ENCODE measurements at regions not wholly inside any gene's neighbourhood (a gene's known extent, or its start where the extent isn't known, plus 50 kb on each side); places are given as distances from the start of the nearest gene placed in this dataset.
"Not testable (repeated sequence)": the region's sequence is repeated elsewhere in the genome, so short reads cannot be mapped to it uniquely, and the experiment has no call there.

DNA sequence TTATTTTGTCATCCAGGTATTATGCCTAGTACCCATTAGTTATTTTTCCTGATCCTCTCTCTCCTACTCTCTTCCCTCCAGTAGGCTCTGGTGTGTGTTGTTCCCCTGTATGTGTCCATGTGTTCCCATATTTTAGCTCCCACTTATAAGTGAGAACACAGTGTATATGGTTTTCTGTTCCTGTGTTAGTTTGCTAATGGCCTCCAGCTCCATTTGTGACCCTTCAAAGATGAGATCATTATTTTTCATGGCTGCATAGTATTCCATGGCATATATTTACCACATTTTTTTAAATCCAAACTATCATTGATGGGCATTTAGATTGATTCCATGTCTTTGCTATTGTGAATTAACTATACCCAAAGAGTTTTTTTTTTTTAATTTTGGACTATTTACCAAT is 1675.7 kb upstream of the B3GALT2 start:
- Mint-ChIP-seq H3K9me3 (no peaks in the 10 kb centered on the region), H3K27ac (no peak overlapping the region), H3K27me3 (no peaks in the 10 kb centered on the region), H3K4me3 (no peak overlapping the region), H3K4me1 (no peaks in the 10 kb centered on the region)
- no peak for ATAC-seq
- no peak for DNase-seq

DNA sequence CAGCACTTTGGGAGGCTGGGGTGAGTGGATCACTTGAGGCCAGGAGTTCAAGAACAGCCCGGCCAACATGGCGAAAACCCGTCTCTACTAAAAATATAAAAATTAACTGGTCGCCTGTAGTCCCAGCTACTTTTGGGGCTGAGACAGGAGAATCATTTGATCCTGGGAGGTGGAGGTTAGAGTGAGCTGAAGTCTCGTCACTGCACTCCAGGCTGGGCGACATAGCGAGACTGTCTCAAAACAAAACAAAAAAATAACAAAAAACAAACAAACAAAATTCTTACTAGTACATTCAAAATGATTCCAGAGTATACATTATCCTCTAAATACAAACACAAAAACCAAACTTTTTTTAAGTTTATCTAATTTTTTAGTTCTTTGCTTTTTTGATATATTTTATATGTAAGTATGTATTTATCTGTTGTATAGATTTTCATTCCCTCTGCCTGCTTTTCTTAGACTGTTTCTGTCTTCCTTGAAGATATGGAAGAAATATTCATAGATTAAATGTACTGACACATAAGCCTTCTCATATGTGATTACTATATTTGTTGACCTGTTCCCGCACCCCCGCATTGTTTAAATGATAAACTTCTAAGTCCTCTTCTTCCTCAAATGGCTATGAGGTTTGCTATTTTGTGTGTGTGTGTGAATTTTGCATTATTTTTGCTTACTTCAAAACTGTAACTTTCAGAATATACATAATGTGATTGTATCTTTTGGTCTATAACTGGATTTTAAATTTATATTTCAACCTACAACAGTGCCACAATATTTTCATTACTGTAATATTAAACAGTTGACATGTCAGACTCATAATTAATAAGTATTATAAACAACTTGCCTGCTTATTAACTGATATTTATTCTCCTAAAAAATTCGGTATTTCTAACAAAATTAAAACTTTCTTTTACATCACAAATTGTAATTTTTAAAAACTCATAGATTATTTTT is 1674.1 kb upstream of the B3GALT2 start:
- Mint-ChIP-seq H3K9me3 (no peaks in the 10 kb centered on the region), H3K27ac (no peak overlapping the region), H3K4me1 (no peaks in the 10 kb centered on the region), H3K4me3 (no peak overlapping the region), H3K27me3 (no peaks in the 10 kb centered on the region)
- no peak for ATAC-seq
- no peak for DNase-seq

DNA sequence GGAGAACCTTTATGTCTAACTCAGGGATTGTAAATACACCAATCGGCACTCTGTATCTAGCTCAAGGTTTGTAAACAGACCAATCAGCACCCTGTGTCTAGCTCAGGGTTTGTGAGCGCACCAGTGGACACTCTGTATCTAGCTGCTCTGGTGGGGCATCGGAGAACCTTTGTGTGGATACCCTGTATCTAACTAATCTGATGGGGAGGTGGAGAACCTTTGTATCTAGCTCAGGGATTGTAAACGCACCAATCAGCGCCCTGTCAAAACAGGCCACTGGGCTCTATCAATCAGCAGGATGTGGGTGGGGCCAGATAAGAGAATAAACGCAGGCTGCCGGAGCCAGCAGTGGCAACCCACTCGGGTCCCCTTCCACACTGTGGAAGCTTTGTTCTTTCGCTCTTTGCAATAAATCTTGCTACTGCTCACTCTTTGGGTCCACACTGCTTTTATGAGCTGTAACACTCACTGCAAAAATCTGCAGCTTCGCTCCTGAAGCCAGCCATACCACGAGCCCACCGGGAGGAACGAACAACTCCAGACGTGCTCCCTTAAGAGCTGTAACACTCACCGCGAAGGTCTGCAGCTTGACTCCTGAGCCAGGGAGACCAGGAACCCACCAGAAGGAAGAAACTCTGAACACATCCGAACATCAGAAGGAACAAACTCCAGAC is 1673.2 kb upstream of the B3GALT2 start:
- not testable (repeated sequence) for ATAC-seq, H3K27ac Mint-ChIP-seq, DNase-seq, H3K4me3 Mint-ChIP-seq, H3K27me3 Mint-ChIP-seq, H3K9me3 Mint-ChIP-seq, H3K4me1 Mint-ChIP-seq

DNA sequence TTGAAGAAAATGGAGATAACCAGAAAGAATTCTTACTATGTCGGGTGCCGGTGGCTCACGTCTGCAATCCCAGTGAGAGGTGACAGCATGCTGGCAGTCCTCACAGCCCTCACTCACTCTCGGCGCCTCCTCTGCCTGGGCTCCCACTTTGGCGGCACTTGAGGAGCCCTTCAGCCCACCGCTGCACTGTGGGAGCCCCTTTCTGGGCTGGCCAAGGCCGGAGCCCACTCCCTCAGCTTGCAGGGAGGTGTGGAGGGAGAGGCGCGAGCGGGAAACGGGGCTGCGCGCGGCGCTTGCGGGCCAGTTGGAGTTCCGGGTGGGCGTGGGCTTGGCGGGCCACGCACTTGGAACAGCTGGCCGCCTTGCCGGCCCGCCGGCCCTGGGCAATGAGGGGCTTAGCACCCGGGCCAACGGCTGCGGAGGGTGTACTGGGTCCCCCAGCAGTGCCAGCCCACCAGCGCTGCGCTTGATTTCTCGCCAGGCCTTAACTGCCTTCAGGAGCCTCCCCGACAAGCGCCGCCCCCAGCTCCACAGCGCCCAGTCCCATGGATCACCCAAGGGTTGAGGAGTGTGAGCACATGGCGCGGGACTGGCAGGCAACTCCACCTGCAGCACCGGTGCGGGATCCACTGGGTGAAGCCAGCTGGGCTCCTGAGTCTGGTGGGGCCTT is 1672.5 kb upstream of the B3GALT2 start:
- DNase-seq, H3K9me3 Mint-ChIP-seq, H3K4me1 Mint-ChIP-seq, H3K4me3 Mint-ChIP-seq, H3K27me3 Mint-ChIP-seq, H3K27ac Mint-ChIP-seq: not testable (repeated sequence)
- ATAC-seq: peak; percentile 20

DNA sequence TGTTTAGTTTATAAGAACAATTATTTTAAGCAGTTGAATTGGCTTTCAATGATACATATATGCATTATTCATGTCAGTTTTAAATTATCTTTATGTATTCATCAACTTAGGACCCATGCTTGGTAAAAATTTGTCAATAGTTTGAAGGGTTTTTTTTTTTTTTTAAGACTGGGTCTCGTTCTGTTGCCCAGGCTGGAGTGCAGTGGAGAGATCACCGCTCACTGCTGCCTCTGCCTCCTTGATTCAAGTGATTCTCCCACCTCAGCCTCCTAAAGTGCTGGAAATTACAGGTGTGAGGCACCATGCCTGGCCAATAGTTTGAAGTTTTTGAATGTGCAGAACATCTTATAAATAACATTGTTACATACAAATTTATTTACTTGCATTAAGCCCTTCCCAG is 1671.0 kb upstream of the B3GALT2 start:
- Mint-ChIP-seq H3K27me3 (no peaks in the 10 kb centered on the region), H3K4me1 (no peaks in the 10 kb centered on the region), H3K27ac (no peak overlapping the region), H3K9me3 (no peaks in the 10 kb centered on the region), H3K4me3 (no peak overlapping the region)
- no peak for DNase-seq
- ATAC-seq: no peak

DNA sequence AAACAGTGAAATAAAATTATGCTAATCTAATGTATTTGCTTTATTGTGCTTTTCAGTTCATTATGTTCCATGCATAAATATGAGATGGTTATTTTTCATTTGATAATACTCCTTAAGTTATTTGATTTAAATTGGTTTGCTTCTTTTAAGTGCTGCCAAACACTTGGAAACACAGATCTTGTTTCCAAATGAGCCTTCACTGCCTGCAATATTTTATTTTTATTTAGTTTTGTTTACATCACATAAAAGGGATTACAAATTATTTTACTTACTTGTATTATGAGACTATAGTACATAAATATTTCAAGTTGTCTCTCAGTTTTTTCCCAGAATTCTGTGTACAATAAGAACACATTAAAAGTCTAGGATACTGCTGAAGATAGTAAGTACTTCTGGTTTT is 1662.4 kb upstream of the B3GALT2 start:
- Mint-ChIP-seq H3K27ac (no peak overlapping the region), H3K27me3 (no peaks in the 10 kb centered on the region), H3K4me3 (no peak overlapping the region), H3K4me1 (no peaks in the 10 kb centered on the region), H3K9me3 (no peaks in the 10 kb centered on the region)
- no peak for DNase-seq
- ATAC-seq: no peak

DNA sequence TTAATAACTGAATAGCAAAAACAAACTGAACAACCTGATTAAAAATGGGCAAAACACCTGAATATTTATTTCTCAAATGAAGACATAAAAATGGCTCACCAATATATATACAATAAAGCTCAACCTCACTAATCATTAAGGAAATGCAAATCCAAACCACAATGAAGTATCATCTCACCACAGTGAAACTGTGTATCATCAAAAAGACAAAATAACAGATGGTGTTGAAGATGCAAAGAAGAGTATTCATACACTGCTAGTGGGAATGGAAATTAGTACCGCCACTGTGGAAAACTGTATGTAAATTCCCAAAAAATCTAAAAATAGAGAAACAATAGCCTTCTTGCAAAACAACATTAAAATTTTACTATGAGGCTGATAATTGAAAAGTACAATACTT is 1660.1 kb upstream of the B3GALT2 start:
- Mint-ChIP-seq H3K4me3 (no peak overlapping the region), H3K27ac (no peak overlapping the region), H3K9me3 (no peaks in the 10 kb centered on the region), H3K4me1 (no peaks in the 10 kb centered on the region), H3K27me3 (no peaks in the 10 kb centered on the region)
- DNase-seq (no peak), ATAC-seq (no peak)

DNA sequence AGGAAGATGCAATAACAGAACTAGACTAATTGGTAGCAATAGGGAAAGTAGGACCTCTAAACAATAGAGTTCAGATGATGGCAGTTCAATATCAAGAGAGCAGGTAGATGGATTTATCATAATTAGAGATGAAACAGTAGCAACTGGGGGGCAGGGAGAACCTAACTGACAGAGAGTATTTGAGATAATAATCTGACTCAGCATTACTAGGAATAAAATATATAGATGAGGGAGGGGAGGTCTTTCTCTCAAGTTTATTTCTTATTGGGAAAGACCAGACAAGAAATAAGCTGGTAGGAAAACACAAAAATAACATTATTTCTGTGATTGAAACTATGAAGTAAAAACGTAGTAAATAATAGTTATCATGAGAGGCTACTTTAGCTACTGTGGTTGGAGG is 1656.7 kb upstream of the B3GALT2 start:
- H3K9me3 Mint-ChIP-seq: no peaks in the 10 kb centered on the region
- no peak overlapping the region for H3K27ac Mint-ChIP-seq
- H3K27me3 Mint-ChIP-seq: no peaks in the 10 kb centered on the region
- DNase-seq: no peak
- ATAC-seq: no peak
- H3K4me1 Mint-ChIP-seq: no peaks in the 10 kb centered on the region
- no peak overlapping the region for H3K4me3 Mint-ChIP-seq

DNA sequence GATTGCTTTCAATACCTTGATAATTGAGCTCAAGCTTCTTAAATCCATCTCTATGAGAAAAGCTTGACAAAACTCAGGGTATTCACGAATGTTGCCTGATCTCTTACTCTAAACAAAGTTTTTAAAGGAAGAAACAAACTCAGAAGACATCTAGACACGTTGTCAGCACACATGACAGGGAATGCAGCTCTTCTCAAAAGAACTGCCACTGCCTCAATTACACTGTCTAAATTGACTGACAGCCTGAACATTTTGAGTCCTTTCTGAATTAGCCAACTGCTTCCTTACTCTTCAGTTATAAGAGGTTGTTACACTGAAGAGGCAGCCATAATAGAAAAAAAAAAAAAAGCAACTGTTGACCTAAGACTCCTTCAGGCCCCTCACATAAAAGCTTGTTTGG is 1646.7 kb upstream of the B3GALT2 start:
- DNase-seq: no peak
- Mint-ChIP-seq H3K4me1 (no peaks in the 10 kb centered on the region), H3K27ac (no peak overlapping the region), H3K9me3 (no peaks in the 10 kb centered on the region), H3K4me3 (no peak overlapping the region), H3K27me3 (no peaks in the 10 kb centered on the region)
- no peak for ATAC-seq

DNA sequence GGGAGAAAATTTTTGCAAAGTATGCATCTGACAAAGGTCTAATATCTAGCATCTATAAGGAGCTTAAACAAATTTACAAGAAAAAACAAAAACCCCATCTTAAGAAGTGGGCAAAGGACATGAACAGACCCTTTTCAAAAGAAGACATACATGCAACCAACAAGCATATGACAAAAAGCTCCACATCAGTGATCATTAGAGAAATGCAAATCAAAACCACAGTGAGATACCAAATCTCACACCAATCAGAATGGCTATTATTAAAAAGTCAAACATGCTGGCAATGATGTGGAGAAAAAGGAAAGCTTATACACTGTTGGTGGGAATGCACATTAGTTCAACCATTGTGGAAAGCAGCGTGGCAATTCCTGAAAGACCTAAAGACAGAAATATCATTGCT is 1645.2 kb upstream of the B3GALT2 start:
- not testable (repeated sequence) for ATAC-seq, H3K4me1 Mint-ChIP-seq, H3K4me3 Mint-ChIP-seq, H3K9me3 Mint-ChIP-seq, DNase-seq, H3K27ac Mint-ChIP-seq, H3K27me3 Mint-ChIP-seq

DNA sequence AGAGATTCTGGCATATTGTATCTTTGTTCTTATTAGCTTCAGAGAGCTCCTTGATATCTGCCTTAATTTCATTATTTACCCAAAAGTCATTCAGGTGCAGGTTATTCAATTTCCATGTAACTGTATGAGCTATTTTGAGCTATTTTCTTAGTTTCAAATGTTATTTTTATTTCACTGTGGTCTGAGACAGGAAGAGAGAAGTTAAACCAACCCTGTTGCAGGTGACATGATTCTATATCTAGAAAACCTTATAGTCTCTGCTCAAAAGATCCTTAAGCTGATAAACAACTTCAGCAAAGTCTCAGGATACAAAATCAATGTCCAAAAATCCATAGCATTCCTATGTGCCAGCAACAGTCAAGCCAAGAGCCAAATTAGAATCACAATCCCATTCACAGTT is 1644.0 kb upstream of the B3GALT2 start:
- Mint-ChIP-seq H3K27me3 (no peaks in the 10 kb centered on the region), H3K27ac (no peak overlapping the region), H3K9me3 (no peaks in the 10 kb centered on the region), H3K4me3 (no peak overlapping the region), H3K4me1 (no peaks in the 10 kb centered on the region)
- DNase-seq: no peak
- no peak for ATAC-seq

DNA sequence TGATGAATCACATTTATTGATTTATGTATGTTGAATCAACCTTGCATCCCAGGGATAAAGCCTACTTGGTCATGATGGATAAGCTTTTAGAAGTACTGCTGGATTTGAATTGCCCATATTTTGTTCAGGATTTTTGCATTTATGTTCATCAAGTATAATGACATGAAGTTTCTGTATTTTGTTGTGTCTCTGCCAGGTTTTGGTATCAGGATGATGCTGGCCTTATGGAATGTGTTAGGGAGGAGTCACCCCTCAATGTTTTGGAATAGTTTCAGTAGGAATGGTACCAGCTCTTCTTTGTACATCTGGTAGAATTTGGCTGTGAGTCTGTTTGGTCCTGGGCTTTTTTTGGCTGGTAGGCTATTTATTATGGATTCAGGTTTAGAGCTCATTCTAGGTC is 1643.1 kb upstream of the B3GALT2 start:
- H3K27me3 Mint-ChIP-seq: no peaks in the 10 kb centered on the region
- no peak overlapping the region for H3K4me3 Mint-ChIP-seq
- no peak for ATAC-seq
- no peaks in the 10 kb centered on the region for H3K9me3 Mint-ChIP-seq
- no peak overlapping the region for H3K27ac Mint-ChIP-seq
- DNase-seq: no peak
- H3K4me1 Mint-ChIP-seq: no peaks in the 10 kb centered on the region

DNA sequence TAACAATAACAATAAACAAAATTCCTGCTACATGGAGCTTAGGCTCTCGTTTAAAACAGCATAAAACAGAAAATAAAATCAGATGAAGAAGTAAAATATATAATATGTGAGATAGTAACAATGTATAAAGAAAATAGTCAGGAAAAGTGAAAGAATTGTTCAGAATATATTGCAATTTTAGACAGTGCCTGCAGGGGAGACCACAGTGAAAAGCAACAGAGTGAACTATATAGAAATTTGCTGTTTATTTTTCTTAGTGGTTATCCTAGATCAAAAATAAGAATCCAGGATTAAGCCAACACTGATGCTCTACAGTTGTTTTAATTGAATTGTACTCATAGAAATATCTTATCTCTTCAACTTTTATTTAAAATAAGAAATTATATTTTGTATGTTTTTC is 1639.0 kb upstream of the B3GALT2 start:
- Mint-ChIP-seq H3K9me3 (no peaks in the 10 kb centered on the region), H3K27me3 (no peaks in the 10 kb centered on the region), H3K4me1 (no peaks in the 10 kb centered on the region), H3K27ac (peak overlapping the region in 1 of 2 donors; percentile 61), H3K4me3 (no peak overlapping the region)
- no peak for DNase-seq
- ATAC-seq: no peak

DNA sequence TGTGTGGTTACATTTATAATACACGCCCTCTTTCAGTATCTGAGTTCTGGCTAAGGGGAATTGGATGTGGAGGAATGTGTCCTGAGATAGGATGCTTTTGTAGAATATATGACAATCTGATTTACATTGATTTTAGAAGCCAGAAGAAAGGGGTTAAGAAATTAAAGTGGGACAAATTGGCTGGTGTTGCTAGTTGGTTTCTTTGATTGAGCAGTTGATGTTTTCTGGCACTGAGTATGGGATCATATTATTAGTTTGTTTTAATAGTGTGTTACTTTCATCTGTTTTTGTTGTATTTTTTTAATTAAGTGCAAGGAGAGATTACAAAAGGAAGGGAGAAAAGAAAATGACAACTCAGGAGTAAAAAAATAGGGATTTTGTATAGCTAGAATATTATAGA is 1634.7 kb upstream of the B3GALT2 start:
- Mint-ChIP-seq H3K4me3 (no peak overlapping the region), H3K9me3 (no peaks in the 10 kb centered on the region), H3K27ac (no peak overlapping the region), H3K4me1 (no peaks in the 10 kb centered on the region), H3K27me3 (no peaks in the 10 kb centered on the region)
- DNase-seq (no peak), ATAC-seq (no peak)

DNA sequence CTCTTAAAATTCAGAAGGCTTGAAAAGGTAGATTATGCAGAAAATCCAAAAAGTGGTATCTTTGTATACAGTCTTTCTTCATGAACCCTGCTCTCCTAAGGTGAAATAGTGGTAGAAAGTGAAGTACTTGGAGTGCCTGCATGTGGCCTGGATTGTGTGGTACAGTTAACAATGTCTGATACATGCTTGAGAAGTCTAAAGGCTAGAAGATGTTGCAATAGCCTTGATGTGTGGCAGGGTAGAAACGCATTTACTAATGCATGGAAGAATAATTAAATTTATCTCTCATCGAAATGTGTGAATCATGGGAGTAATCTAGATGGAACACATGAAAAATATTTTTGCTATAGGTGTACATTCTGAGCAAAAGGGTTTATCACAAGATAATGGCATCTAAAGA is 1632.3 kb upstream of the B3GALT2 start:
- DNase-seq: no peak

DNA sequence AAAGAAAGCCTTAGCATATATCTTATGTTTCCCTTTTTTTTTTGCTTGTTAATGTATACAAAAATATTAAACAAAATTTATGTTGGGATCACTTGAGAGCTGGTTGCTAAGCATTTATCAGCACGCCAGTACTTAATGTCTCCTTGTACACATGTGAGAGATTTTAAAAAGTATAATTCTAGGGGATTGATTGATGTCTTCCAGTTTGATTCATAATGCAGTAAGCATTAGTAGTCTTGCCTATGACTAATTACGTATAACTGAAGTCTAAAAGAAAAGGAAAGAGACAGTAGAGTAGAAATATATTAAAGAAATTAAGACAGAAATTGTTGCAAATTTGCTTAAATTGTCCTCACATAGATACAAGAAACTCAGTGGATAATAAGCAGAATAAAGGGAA is 1630.4 kb upstream of the B3GALT2 start:
- DNase-seq: no peak
- Mint-ChIP-seq H3K4me3 (no peak overlapping the region), H3K9me3 (no peaks in the 10 kb centered on the region), H3K27me3 (no peaks in the 10 kb centered on the region), H3K4me1 (no peaks in the 10 kb centered on the region), H3K27ac (no peak overlapping the region)
- ATAC-seq: no peak

More for the DNA sequence above, 1632.3 kb upstream of the B3GALT2 start:
- H3K4me1 Mint-ChIP-seq: no peaks in the 10 kb centered on the region
- H3K27ac Mint-ChIP-seq: no peak overlapping the region
- no peaks in the 10 kb centered on the region for H3K27me3 Mint-ChIP-seq
- no peaks in the 10 kb centered on the region for H3K9me3 Mint-ChIP-seq
- ATAC-seq: no peak
- no peak overlapping the region for H3K4me3 Mint-ChIP-seq
